Immature natural killer cell (primary cell): ENCODE measurements at regions not wholly inside any gene's neighbourhood (a gene's known extent, or its start where the extent isn't known, plus 50 kb on each side); places are given as distances from the start of the nearest gene placed in this dataset.

Experiments
- DNase-seq, 3 donors: peaks; one replicate each; pipeline ENCODE4 v3.0.0; 2022; ENCODE audit warnings: mixed read lengths in 1 of 3
- H3K27ac Mint-ChIP-seq, 6 donors: one replicate each; pipeline ENCODE4 v1.8.0; 2020; ENCODE audit warnings: mixed read lengths in 6 of 6, mild to moderate bottlenecking in 5 of 6, inconsistent platforms in 4 of 6, moderate library complexity in 3 of 6
- H3K27me3 Mint-ChIP-seq, 3 donors: one replicate each; pipeline ENCODE4 v1.8.0; 2020 to 2021; ENCODE audit warnings: low read depth in 3 of 3, mild to moderate bottlenecking in 3 of 3, mixed read lengths in 3 of 3, moderate library complexity in 3 of 3, inconsistent platforms in 1 of 3
- H3K36me3 Mint-ChIP-seq, 3 donors: one replicate each; pipeline ENCODE4 v1.8.0; 2020; ENCODE audit warnings: mixed read lengths in 3 of 3, inconsistent platforms in 2 of 3, mild to moderate bottlenecking in 2 of 3
- H3K4me1 Mint-ChIP-seq, 2 donors: one replicate each; pipeline ENCODE4 v1.8.0; 2020; ENCODE audit warnings: inconsistent platforms in 2 of 2, mild to moderate bottlenecking in 2 of 2, mixed read lengths in 2 of 2, moderate library complexity in 1 of 2
- H3K4me3 Mint-ChIP-seq, 5 donors: one replicate each; pipeline ENCODE4 v1.8.0; 2020; ENCODE audit warnings: mild to moderate bottlenecking in 5 of 5, mixed read lengths in 5 of 5, inconsistent platforms in 3 of 5, moderate library complexity in 3 of 5
- H3K9me3 Mint-ChIP-seq, 6 donors: one replicate each; pipeline ENCODE4 v1.8.0; 2020; ENCODE audit warnings: mild to moderate bottlenecking in 6 of 6, mixed read lengths in 6 of 6, inconsistent platforms in 4 of 6, moderate library complexity in 3 of 6

- H3K27me3 Mint-ChIP-seq, result peaks cover 0 to 4% (median 3%) of the 10 kb centered on the region in 3 donors
- H3K4me1 Mint-ChIP-seq, result no peaks in the 10 kb centered on the region
- H3K9me3 Mint-ChIP-seq, result peaks cover 0 to 8% (median 0%) of the 10 kb centered on the region in 6 donors
- H3K36me3 Mint-ChIP-seq, result no peaks in the 10 kb centered on the region
- H3K27ac Mint-ChIP-seq, result no peak overlapping the region
- H3K4me3 Mint-ChIP-seq, result no peak overlapping the region
- DNase-seq, result no peak
Measured at GRCh38 chr2:204449977-204450376, 95.3 kb upstream of the PARD3B start.

- H3K4me1 Mint-ChIP-seq, result no peaks in the 10 kb centered on the region
- peaks cover 0 to 6% (median 0%) of the 10 kb centered on the region in 6 donors for H3K9me3 Mint-ChIP-seq
- H3K36me3 Mint-ChIP-seq, result no peaks in the 10 kb centered on the region
- no peak for DNase-seq
- H3K4me3 Mint-ChIP-seq, result no peak overlapping the region
- H3K27ac Mint-ChIP-seq, result no peak overlapping the region
- peaks cover 0 to 3% (median 0%) of the 10 kb centered on the region in 3 donors for H3K27me3 Mint-ChIP-seq
Measured at GRCh38 chr2:204451766-204452165, 93.5 kb upstream of the PARD3B start.

- DNase-seq, result no peak
- Mint-ChIP-seq H3K9me3 (peaks cover 0 to 5% (median 0%) of the 10 kb centered on the region in 6 donors), H3K27ac (no peak overlapping the region)
Measured at GRCh38 chr2:204452464-204453023, 92.7 kb upstream of the PARD3B start.

GRCh38 chr2:204453730-204454167 is 91.5 kb upstream of the PARD3B start:
- no peak overlapping the region for H3K4me3 Mint-ChIP-seq
- no peak overlapping the region for H3K27ac Mint-ChIP-seq
- peaks cover 0 to 3% (median 0%) of the 10 kb centered on the region in 6 donors for H3K9me3 Mint-ChIP-seq
- no peaks in the 10 kb centered on the region for H3K36me3 Mint-ChIP-seq
- no peaks in the 10 kb centered on the region for H3K4me1 Mint-ChIP-seq
- H3K27me3 Mint-ChIP-seq, result peaks cover 0 to 3% (median 0%) of the 10 kb centered on the region in 3 donors
- DNase-seq, result no peak

More at GRCh38 chr2:204452464-204453023, 92.7 kb upstream of the PARD3B start:
- peaks cover 0 to 3% (median 0%) of the 10 kb centered on the region in 3 donors for H3K27me3 Mint-ChIP-seq
- no peaks in the 10 kb centered on the region for H3K36me3 Mint-ChIP-seq
- no peak overlapping the region for H3K4me3 Mint-ChIP-seq
- H3K4me1 Mint-ChIP-seq, result no peaks in the 10 kb centered on the region

GRCh38 chr2:204454672-204455380 is 90.4 kb upstream of the PARD3B start:
- Mint-ChIP-seq H3K9me3 (peaks cover 0 to 4% (median 0%) of the 10 kb centered on the region in 6 donors), H3K27me3 (peaks cover 0 to 3% (median 0%) of the 10 kb centered on the region in 3 donors), H3K36me3 (no peaks in the 10 kb centered on the region), H3K27ac (no peak overlapping the region), H3K4me3 (no peak overlapping the region), H3K4me1 (no peaks in the 10 kb centered on the region)
- no peak for DNase-seq

- Mint-ChIP-seq H3K27me3 (peaks cover 0 to 5% (median 3%) of the 10 kb centered on the region in 3 donors), H3K27ac (no peak overlapping the region), H3K4me3 (no peak overlapping the region), H3K9me3 (peaks cover 0 to 2% (median 0%) of the 10 kb centered on the region in 6 donors), H3K4me1 (no peaks in the 10 kb centered on the region), H3K36me3 (no peaks in the 10 kb centered on the region)
- DNase-seq, result no peak
Measured at GRCh38 chr2:204468746-204469429, 76.4 kb upstream of the PARD3B start.

- no peaks in the 10 kb centered on the region for H3K9me3 Mint-ChIP-seq
Measured at GRCh38 chr2:204470178-204470620, 75.1 kb upstream of the PARD3B start.

GRCh38 chr2:204470621-204471196 is 74.6 kb upstream of the PARD3B start:
- Mint-ChIP-seq H3K27me3 (peaks cover 0 to 6% (median 2%) of the 10 kb centered on the region in 3 donors), H3K4me1 (no peaks in the 10 kb centered on the region), H3K9me3 (no peaks in the 10 kb centered on the region), H3K36me3 (no peaks in the 10 kb centered on the region), H3K4me3 (no peak overlapping the region), H3K27ac (no peak overlapping the region)
- DNase-seq, result no peak

More at GRCh38 chr2:204470178-204470620, 75.1 kb upstream of the PARD3B start:
- DNase-seq, result no peak
- Mint-ChIP-seq H3K4me1 (no peaks in the 10 kb centered on the region), H3K27ac (no peak overlapping the region), H3K36me3 (no peaks in the 10 kb centered on the region), H3K27me3 (peaks cover 0 to 6% (median 2%) of the 10 kb centered on the region in 3 donors), H3K4me3 (no peak overlapping the region)

- no peak for DNase-seq
- Mint-ChIP-seq H3K27ac (no peak overlapping the region), H3K4me3 (no peak overlapping the region), H3K4me1 (no peaks in the 10 kb centered on the region), H3K27me3 (peaks cover 0 to 6% (median 2%) of the 10 kb centered on the region in 3 donors), H3K9me3 (no peaks in the 10 kb centered on the region), H3K36me3 (no peaks in the 10 kb centered on the region)
Measured at GRCh38 chr2:204472375-204472774, 72.9 kb upstream of the PARD3B start.

GRCh38 chr2:204473224-204473623 is 72.1 kb upstream of the PARD3B start:
- no peak for DNase-seq
- Mint-ChIP-seq H3K27ac (no peak overlapping the region), H3K4me1 (no peaks in the 10 kb centered on the region), H3K36me3 (no peaks in the 10 kb centered on the region), H3K9me3 (no peaks in the 10 kb centered on the region), H3K27me3 (peaks cover 0 to 6% (median 2%) of the 10 kb centered on the region in 3 donors), H3K4me3 (no peak overlapping the region)

GRCh38 chr2:204475399-204475798 is 69.9 kb upstream of the PARD3B start:
- no peaks in the 10 kb centered on the region for H3K9me3 Mint-ChIP-seq
- H3K4me3 Mint-ChIP-seq, result no peak overlapping the region
- no peak overlapping the region for H3K27ac Mint-ChIP-seq
- no peaks in the 10 kb centered on the region for H3K4me1 Mint-ChIP-seq
- H3K36me3 Mint-ChIP-seq, result no peaks in the 10 kb centered on the region
- peaks cover 2 to 5% (median 4%) of the 10 kb centered on the region in 3 donors for H3K27me3 Mint-ChIP-seq
- no peak for DNase-seq

- DNase-seq, result no peak
- Mint-ChIP-seq H3K36me3 (no peaks in the 10 kb centered on the region), H3K27me3 (peaks cover 2 to 4% (median 2%) of the 10 kb centered on the region in 3 donors), H3K9me3 (no peaks in the 10 kb centered on the region), H3K4me1 (no peaks in the 10 kb centered on the region), H3K27ac (no peak overlapping the region), H3K4me3 (no peak overlapping the region)
Measured at GRCh38 chr2:204477358-204477950, 67.8 kb upstream of the PARD3B start.

GRCh38 chr2:204479557-204479956 is 65.7 kb upstream of the PARD3B start:
- Mint-ChIP-seq H3K27me3 (peaks cover 0 to 4% (median 2%) of the 10 kb centered on the region in 3 donors), H3K9me3 (no peaks in the 10 kb centered on the region), H3K4me1 (no peaks in the 10 kb centered on the region), H3K4me3 (no peak overlapping the region), H3K36me3 (no peaks in the 10 kb centered on the region), H3K27ac (no peak overlapping the region)
- DNase-seq, result no peak
